Thyroid gland (tissue), 4 donors: ENCODE measurements at regions not wholly inside any gene's neighbourhood (a gene's known extent, or its start where the extent isn't known, plus 50 kb on each side); places are given as distances from the start of the nearest gene placed in this dataset.

Source experiments
- POLR2A ChIP-seq, 2 donors: fragments of 450-650 bp; IDR thresholded peaks; one replicate each; pipeline ENCODE4 v1.6.1; 2017; ENCODE audit warnings: antibody characterized with exemption in 2 of 2, mild to moderate bottlenecking in 2 of 2, moderate library complexity in 1 of 2
- TF ChIP-seq, protein P1 (sequence below), 6 experiments: fragments of 200-600 bp in 3 of 6; fragments of 450-650 bp in 3 of 6; sonication (generic) in 3 of 6; IDR thresholded peaks; one replicate each; pipeline ENCODE4 v1.5.1; 2016 to 2019; ENCODE audit warnings: antibody characterized with exemption in 6 of 6, mild to moderate bottlenecking in 2 of 6, inconsistent platforms in 1 of 6, moderate library complexity in 1 of 6

- no peak for TF ChIP-seq POLR2A (IDR thresholded peaks at IDR 0.05)
- TF ChIP-seq, protein P1, sequence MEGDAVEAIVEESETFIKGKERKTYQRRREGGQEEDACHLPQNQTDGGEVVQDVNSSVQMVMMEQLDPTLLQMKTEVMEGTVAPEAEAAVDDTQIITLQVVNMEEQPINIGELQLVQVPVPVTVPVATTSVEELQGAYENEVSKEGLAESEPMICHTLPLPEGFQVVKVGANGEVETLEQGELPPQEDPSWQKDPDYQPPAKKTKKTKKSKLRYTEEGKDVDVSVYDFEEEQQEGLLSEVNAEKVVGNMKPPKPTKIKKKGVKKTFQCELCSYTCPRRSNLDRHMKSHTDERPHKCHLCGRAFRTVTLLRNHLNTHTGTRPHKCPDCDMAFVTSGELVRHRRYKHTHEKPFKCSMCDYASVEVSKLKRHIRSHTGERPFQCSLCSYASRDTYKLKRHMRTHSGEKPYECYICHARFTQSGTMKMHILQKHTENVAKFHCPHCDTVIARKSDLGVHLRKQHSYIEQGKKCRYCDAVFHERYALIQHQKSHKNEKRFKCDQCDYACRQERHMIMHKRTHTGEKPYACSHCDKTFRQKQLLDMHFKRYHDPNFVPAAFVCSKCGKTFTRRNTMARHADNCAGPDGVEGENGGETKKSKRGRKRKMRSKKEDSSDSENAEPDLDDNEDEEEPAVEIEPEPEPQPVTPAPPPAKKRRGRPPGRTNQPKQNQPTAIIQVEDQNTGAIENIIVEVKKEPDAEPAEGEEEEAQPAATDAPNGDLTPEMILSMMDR (IDR thresholded peaks at IDR 0.05), result no peak
Observed at GRCh38 chr3:182492536-182492935, 300.8 kb upstream of the ATP11B start.
